ENCODE measurements at regions not wholly inside any gene's neighbourhood (a gene's known extent, or its start where the extent isn't known, plus 50 kb on each side); places are given as distances from the start of the nearest gene placed in this dataset.

DNA sequence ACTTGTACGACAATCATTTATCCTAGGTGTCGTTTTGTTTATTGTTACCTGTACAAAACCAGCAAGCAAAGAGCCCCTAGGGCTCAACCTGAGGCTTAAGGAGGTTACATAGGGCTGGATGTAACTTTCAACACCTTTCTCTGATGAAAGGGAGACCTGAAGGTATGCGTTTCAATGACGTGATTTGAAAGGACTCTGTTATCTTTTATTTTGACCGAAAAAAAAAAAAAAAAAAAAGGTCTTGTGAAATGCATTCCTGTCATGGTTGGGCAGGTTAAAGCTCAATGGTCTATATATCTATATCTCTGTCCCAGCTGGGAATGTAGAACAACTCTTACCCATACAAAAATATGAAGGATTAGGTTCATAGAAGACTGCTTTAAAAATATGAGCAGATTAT, 78.7 kb upstream of the SASH1 start:
- H3K4me1 ChIP-seq (ENCODE audit: insufficient read depth, low read length) = peaks cover 11% of the 10 kb centered on the region
- no peaks in the 10 kb centered on the region for H4K20me1 ChIP-seq (ENCODE audit: insufficient read depth, low read length)
- no peaks in the 10 kb centered on the region for H3K79me2 ChIP-seq (ENCODE audit: insufficient read depth, low read length)
- H3K27me3 ChIP-seq (ENCODE audit: insufficient read depth, low read length) = no peaks in the 10 kb centered on the region
- no peak overlapping the region for H3K27ac ChIP-seq (ENCODE audit: low read depth, low read length)
- H3K9me3 ChIP-seq (ENCODE audit: low read depth, low read length) = no peaks in the 10 kb centered on the region
- no peak overlapping the region for H3K4me2 ChIP-seq (ENCODE audit: insufficient read depth, low read length)
- no peak for DNase-seq (ENCODE audit: insufficient read length, low spot score, missing footprints)
- H3K36me3 ChIP-seq (ENCODE audit: insufficient read depth, low read length) = no peaks in the 10 kb centered on the region
- TF ChIP-seq, protein P1, sequence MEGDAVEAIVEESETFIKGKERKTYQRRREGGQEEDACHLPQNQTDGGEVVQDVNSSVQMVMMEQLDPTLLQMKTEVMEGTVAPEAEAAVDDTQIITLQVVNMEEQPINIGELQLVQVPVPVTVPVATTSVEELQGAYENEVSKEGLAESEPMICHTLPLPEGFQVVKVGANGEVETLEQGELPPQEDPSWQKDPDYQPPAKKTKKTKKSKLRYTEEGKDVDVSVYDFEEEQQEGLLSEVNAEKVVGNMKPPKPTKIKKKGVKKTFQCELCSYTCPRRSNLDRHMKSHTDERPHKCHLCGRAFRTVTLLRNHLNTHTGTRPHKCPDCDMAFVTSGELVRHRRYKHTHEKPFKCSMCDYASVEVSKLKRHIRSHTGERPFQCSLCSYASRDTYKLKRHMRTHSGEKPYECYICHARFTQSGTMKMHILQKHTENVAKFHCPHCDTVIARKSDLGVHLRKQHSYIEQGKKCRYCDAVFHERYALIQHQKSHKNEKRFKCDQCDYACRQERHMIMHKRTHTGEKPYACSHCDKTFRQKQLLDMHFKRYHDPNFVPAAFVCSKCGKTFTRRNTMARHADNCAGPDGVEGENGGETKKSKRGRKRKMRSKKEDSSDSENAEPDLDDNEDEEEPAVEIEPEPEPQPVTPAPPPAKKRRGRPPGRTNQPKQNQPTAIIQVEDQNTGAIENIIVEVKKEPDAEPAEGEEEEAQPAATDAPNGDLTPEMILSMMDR (IDR thresholded peaks at IDR 0.05; ENCODE audit: extremely low read depth, low read depth, low read length) = no peak
- no peak overlapping the region for H3K4me3 ChIP-seq (ENCODE audit: insufficient read depth, low read length)
- H2AFZ ChIP-seq (ENCODE audit: low read length) = no peak overlapping the region

DNA sequence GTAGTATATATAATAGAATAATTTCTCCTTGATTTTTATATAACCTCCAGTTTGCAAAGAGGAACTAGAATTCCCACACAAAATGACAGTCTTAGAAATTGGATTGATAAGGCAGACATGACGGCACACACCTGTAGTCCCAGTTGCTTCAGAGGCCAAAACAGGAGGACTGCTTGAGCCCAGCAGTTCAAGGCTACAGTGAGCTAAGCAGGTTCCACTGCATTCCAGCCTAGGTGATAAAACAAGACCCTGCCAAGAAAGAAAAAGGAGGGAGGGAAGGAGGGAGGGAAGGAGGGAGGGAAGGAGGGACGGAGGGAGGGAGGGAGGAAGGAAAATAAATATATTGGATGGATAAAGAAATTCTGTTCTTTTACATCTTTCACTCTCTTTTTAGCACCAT, 77.6 kb upstream of the SASH1 start:
- TF ChIP-seq, protein P1 (IDR thresholded peaks at IDR 0.05; ENCODE audit: extremely low read depth, low read depth, low read length) = no peak
- Histone ChIP-seq H3K27me3 (ENCODE audit: insufficient read depth, low read length) (no peaks in the 10 kb centered on the region), H3K79me2 (ENCODE audit: insufficient read depth, low read length) (no peaks in the 10 kb centered on the region), H3K4me2 (ENCODE audit: insufficient read depth, low read length) (no peak overlapping the region), H4K20me1 (ENCODE audit: insufficient read depth, low read length) (no peaks in the 10 kb centered on the region), H3K27ac (ENCODE audit: low read depth, low read length) (no peak overlapping the region), H3K4me1 (ENCODE audit: insufficient read depth, low read length) (peaks cover 11% of the 10 kb centered on the region), H3K4me3 (ENCODE audit: insufficient read depth, low read length) (no peak overlapping the region), H3K9me3 (ENCODE audit: low read depth, low read length) (no peaks in the 10 kb centered on the region), H3K36me3 (ENCODE audit: insufficient read depth, low read length) (no peaks in the 10 kb centered on the region), H2AFZ (ENCODE audit: low read length) (no peak overlapping the region)
- no peak for DNase-seq (ENCODE audit: insufficient read length, low spot score, missing footprints)

DNA sequence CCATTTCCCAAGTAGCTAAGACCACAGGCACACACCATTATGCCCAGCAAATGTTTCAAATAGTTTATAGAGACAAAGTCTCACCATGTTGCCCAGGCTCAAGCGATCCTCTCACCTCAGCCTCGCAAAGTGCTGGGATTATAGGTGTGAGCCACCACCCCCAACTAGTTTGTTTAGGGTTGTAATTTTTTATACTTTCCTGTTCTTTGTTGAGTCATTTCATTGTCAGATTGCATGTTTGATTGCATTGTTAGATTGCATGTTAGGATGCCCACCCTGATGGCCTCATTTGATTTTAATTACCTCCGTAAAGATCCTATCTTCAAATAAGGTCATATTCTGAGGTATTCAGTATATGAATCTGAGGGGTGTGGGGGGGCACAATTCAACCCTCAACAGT, 73.3 kb upstream of the SASH1 start:
- Histone ChIP-seq H3K27me3 (ENCODE audit: insufficient read depth, low read length) (no peaks in the 10 kb centered on the region), H3K27ac (ENCODE audit: low read depth, low read length) (peak overlapping the region; percentile 73), H3K4me2 (ENCODE audit: insufficient read depth, low read length) (no peak overlapping the region), H3K36me3 (ENCODE audit: insufficient read depth, low read length) (no peaks in the 10 kb centered on the region), H3K9me3 (ENCODE audit: low read depth, low read length) (no peaks in the 10 kb centered on the region), H3K79me2 (ENCODE audit: insufficient read depth, low read length) (no peaks in the 10 kb centered on the region), H3K4me1 (ENCODE audit: insufficient read depth, low read length) (peaks cover 11% of the 10 kb centered on the region), H2AFZ (ENCODE audit: low read length) (no peak overlapping the region), H4K20me1 (ENCODE audit: insufficient read depth, low read length) (no peaks in the 10 kb centered on the region), H3K4me3 (ENCODE audit: insufficient read depth, low read length) (no peak overlapping the region)
- TF ChIP-seq, protein P1 (IDR thresholded peaks at IDR 0.05; ENCODE audit: extremely low read depth, low read depth, low read length) = no peak
- no peak for DNase-seq (ENCODE audit: insufficient read length, low spot score, missing footprints)

DNA sequence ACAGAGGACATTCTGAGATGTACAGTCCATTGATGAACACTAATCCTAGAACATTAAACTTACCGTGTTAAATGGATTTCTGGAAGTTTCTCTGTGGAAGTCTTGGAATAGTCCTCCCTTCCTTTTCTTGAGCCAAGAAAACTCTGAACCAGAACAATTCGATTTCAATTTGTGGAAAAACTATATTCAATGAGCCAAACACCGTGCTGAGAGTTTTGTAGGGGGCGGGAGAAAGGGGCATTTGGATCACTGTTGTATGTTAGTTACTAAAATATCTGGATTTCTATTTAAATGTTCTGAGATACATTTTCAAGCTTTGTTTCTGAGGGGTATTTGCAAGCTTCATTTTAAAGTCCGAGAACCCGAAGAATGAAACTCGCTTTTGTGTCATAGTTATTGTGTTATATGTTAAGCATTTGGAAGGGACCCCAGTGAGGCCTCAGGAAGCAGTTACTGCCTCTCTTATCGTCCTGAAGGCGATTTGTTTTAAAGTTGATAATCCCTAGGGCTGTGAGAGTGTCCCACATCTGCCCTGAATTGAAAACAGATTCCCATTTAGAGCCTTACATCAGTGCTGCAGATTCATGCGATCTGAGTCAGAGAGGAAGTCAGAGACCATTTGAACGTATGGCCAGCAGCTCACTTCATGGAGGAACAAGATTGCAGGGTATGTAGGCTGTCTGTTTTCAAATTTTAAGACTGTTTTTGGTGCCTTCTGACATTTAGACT, 70.8 kb upstream of the SASH1 start:
- Histone ChIP-seq H3K27ac (ENCODE audit: low read depth, low read length) (peak overlapping the region; percentile 79), H3K4me2 (ENCODE audit: insufficient read depth, low read length) (peak overlapping the region; percentile 42), H2AFZ (ENCODE audit: low read length) (peak overlapping the region; percentile 76), H3K27me3 (ENCODE audit: insufficient read depth, low read length) (no peaks in the 10 kb centered on the region), H3K36me3 (ENCODE audit: insufficient read depth, low read length) (no peaks in the 10 kb centered on the region), H3K9me3 (ENCODE audit: low read depth, low read length) (no peaks in the 10 kb centered on the region), H4K20me1 (ENCODE audit: insufficient read depth, low read length) (no peaks in the 10 kb centered on the region), H3K79me2 (ENCODE audit: insufficient read depth, low read length) (no peaks in the 10 kb centered on the region), H3K4me1 (ENCODE audit: insufficient read depth, low read length) (peaks cover 11% of the 10 kb centered on the region), H3K4me3 (ENCODE audit: insufficient read depth, low read length) (peak overlapping the region; percentile 51)
- peak; percentile 80 for DNase-seq (ENCODE audit: insufficient read length, low spot score, missing footprints)
- TF ChIP-seq, protein P1 (IDR thresholded peaks at IDR 0.05; ENCODE audit: extremely low read depth, low read depth, low read length) = no peak

Measured in osteoblast (primary cell).